ENCODE measurements at regions not wholly inside any gene's neighbourhood (a gene's known extent, or its start where the extent isn't known, plus 50 kb on each side); places are given as distances from the start of the nearest gene placed in this dataset.
"Not testable (repeated sequence)": the region's sequence is repeated elsewhere in the genome, so short reads cannot be mapped to it uniquely, and the experiment has no call there.

DNA sequence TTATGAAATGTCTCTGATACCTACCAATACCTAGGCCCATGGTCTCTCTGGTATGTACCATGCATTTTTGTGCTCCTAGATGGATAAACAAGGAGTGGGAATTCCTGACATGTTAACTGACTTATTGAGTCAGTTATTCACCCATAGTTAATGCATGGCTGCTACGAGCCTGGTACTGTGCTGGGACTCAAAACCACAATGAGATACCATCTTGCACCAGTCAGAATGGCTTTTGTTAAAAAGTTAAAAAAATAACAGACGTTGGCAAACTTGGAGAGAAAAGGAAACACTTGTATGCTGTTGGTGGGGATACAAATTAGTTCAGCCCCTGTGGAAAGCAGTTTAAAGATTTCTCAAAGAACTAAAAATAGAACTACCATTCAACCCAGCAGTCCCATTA lies 293.8 kb downstream of the OSTF1 start:
- H3K4me1 Mint-ChIP-seq, result peaks cover 14% of the 10 kb centered on the region
- no peak overlapping the region for H3K4me3 Mint-ChIP-seq
- peaks cover 26% of the 10 kb centered on the region for H3K36me3 Mint-ChIP-seq (ENCODE audit: low read depth)
- H3K9me3 Mint-ChIP-seq, result peaks cover 51% of the 10 kb centered on the region
- no peak overlapping the region for H3K27ac Mint-ChIP-seq
- TF ChIP-seq, protein P1, sequence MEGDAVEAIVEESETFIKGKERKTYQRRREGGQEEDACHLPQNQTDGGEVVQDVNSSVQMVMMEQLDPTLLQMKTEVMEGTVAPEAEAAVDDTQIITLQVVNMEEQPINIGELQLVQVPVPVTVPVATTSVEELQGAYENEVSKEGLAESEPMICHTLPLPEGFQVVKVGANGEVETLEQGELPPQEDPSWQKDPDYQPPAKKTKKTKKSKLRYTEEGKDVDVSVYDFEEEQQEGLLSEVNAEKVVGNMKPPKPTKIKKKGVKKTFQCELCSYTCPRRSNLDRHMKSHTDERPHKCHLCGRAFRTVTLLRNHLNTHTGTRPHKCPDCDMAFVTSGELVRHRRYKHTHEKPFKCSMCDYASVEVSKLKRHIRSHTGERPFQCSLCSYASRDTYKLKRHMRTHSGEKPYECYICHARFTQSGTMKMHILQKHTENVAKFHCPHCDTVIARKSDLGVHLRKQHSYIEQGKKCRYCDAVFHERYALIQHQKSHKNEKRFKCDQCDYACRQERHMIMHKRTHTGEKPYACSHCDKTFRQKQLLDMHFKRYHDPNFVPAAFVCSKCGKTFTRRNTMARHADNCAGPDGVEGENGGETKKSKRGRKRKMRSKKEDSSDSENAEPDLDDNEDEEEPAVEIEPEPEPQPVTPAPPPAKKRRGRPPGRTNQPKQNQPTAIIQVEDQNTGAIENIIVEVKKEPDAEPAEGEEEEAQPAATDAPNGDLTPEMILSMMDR (IDR thresholded peaks at IDR 0.05), result no peak
- H3K27me3 Mint-ChIP-seq (ENCODE audit: low read depth, poor library complexity), result no peaks in the 10 kb centered on the region
- no peak for DNase-seq

DNA sequence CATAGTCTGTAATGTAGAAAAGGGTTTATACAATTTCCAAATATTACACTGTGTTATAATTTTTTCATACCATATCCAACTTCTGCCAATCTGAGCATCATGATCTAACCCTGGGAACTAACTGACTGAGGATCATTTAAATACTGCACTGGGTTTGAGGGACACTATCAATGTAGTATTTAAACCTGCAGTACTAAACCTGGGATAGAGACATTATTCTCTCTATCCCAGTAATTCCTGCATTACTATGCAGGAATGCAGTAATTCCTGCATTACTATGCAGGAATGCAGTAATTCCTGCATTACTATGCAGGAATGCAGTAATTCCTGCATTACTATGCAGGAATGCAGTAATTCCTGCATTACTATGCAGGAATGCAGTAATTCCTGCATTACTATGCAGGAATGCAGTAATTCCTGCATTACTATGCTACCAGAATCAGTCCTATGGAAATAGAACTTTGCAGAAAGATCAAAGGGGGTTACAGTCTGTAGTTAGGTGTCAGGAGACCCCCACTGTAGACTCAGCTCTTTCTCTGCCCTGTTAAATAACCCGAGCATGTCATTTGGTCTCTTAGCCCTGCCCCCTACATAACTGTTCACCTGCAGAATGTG lies 295.2 kb downstream of the OSTF1 start:
- not testable (repeated sequence) for H3K4me3 Mint-ChIP-seq, DNase-seq

DNA sequence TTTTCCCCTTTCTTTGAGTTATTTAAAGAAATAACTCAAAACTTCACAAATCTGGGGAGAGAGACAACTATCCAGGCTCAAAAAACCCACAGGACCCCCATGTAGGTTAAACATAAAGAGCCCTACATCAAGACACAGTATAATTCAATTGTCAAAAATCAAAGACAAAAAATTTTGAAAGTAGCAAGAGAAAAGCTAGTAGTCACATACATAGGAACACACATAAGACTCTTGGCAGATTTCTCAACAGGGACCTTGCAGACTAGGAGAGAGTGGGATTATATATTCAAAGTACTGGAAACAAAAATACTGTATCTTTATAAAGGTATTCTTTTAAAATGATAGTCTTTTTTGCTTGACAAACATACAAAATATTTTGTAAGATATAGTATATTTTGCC lies 296.9 kb downstream of the OSTF1 start:
- no peaks in the 10 kb centered on the region for H3K4me1 Mint-ChIP-seq
- TF ChIP-seq, protein P1 (IDR thresholded peaks at IDR 0.05), result no peak
- H3K27me3 Mint-ChIP-seq (ENCODE audit: low read depth, poor library complexity), result no peaks in the 10 kb centered on the region
- peaks cover 57% of the 10 kb centered on the region for H3K9me3 Mint-ChIP-seq
- no peak overlapping the region for H3K4me3 Mint-ChIP-seq
- H3K27ac Mint-ChIP-seq, result no peak overlapping the region
- no peak for DNase-seq
- H3K36me3 Mint-ChIP-seq (ENCODE audit: low read depth), result peaks cover 26% of the 10 kb centered on the region

More for the DNA sequence above, 295.2 kb downstream of the OSTF1 start:
- not testable (repeated sequence) for H3K27ac Mint-ChIP-seq; H3K27me3 Mint-ChIP-seq (ENCODE audit: low read depth, poor library complexity); H3K4me1 Mint-ChIP-seq
- Mint-ChIP-seq H3K9me3 (peaks cover 57% of the 10 kb centered on the region), H3K36me3 (ENCODE audit: low read depth) (peaks cover 26% of the 10 kb centered on the region)

DNA sequence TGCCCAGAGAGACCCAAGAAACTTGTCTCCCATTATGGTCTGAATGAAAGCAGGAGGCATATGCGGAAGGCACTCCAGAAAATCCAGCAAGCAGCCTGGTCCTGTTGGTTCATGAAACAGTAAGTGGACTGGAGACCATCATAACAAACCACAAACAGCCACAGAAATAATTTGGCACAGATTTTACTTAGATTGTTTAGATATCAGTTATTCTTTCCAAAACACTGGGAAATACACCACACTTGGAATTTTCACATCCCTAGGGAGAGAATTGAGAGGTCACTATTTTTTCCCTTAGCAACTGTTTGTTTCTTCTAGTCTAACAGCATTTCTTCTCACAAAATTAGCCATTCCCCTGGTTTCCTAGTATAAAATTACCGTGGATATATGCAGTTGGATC lies 300.8 kb downstream of the OSTF1 start:
- Mint-ChIP-seq H3K27ac (no peak overlapping the region), H3K36me3 (ENCODE audit: low read depth) (peaks cover 19% of the 10 kb centered on the region), H3K27me3 (ENCODE audit: low read depth, poor library complexity) (no peaks in the 10 kb centered on the region), H3K4me3 (no peak overlapping the region), H3K9me3 (peaks cover 38% of the 10 kb centered on the region), H3K4me1 (no peaks in the 10 kb centered on the region)
- DNase-seq, result no peak
- TF ChIP-seq, protein P1 (IDR thresholded peaks at IDR 0.05), result no peak

DNA sequence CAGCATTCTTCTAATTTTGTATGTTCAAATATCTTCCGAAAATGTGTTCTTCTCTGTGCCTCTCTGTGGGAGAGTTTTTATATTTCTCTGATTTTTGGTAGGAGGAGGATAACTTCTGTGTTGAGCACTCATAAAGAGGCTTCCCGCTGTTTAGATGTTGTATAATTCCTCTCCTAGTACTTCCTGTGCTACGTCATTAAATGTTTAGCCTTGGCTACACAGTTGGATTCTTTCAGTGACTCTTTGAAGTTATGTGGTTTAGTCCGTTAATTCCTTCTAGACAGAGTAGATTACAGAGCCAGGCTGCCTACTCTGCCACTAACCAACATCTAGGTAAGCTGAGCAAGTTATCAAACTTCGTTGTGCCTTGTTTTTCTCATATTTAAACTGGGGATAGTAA lies 302.6 kb downstream of the OSTF1 start:
- TF ChIP-seq, protein P1 (IDR thresholded peaks at IDR 0.05), result no peak
- DNase-seq, result no peak
- Mint-ChIP-seq H3K27me3 (ENCODE audit: low read depth, poor library complexity) (no peaks in the 10 kb centered on the region), H3K27ac (no peak overlapping the region), H3K36me3 (ENCODE audit: low read depth) (peaks cover 3% of the 10 kb centered on the region), H3K9me3 (peaks cover 19% of the 10 kb centered on the region), H3K4me1 (no peaks in the 10 kb centered on the region), H3K4me3 (no peak overlapping the region)

DNA sequence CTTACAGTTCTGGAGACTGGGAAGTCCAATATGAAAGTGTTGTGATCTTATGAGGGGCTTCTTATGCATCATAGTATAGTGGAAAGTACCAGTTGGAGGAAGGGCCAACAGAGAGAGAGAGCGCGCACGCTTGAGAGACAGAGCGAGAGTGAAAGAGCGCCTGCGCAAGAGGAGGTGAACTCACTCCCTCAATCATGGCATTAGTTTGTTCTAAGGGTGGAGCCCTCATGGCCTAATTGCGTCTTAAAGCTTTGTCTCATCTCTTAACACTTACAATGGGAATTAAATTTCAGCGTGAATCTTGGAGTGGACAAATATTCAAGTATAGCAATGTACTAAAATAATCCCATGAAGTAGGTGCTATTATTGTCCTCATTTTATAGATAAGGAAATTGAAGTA lies 303.2 kb downstream of the OSTF1 start:
- H3K36me3 Mint-ChIP-seq (ENCODE audit: low read depth), result no peaks in the 10 kb centered on the region
- no peaks in the 10 kb centered on the region for H3K27me3 Mint-ChIP-seq (ENCODE audit: low read depth, poor library complexity)
- TF ChIP-seq, protein P1 (IDR thresholded peaks at IDR 0.05), result no peak
- no peak overlapping the region for H3K4me3 Mint-ChIP-seq
- no peak for DNase-seq
- H3K9me3 Mint-ChIP-seq, result peaks cover 14% of the 10 kb centered on the region
- H3K4me1 Mint-ChIP-seq, result peaks cover 3% of the 10 kb centered on the region
- no peak overlapping the region for H3K27ac Mint-ChIP-seq

Measured in nephron progenitor cell (in vitro differentiated cells).